Right lobe of liver (tissue), 6 donors: ENCODE measurements at regions not wholly inside any gene's neighbourhood (a gene's known extent, or its start where the extent isn't known, plus 50 kb on each side); places are given as distances from the start of the nearest gene placed in this dataset.

Source experiments
- ATAC-seq, 4 donors: fragments of 200-7000 bp; cut with Tn5 transposase; one replicate each; pipeline ENCODE4 v1.9.1; 2020; ENCODE audit warnings: mild to moderate bottlenecking in 4 of 4, moderate library complexity in 4 of 4
- DNase-seq, 3 donors: peaks; one replicate each; pipeline ENCODE4 v3.0.0-alpha.2; 2020
- H3K27ac ChIP-seq, 3 donors: fragments of 200-600 bp; one replicate each; pipeline ENCODE4 v1.8.0; 2022
- H3K27me3 ChIP-seq, 2 donors: fragments of 200-600 bp; one replicate each; pipeline ENCODE4 v1.8.0; 2022
- H3K36me3 ChIP-seq, 4 donors: fragments of 200-600 bp; sonication (generic) in 1 of 4; one replicate each; pipeline versions ENCODE4 v1.5.1 to v1.8.0; 2017 to 2022; ENCODE audit warnings: control low read depth in 1 of 4
- H3K4me1 ChIP-seq, 4 donors: fragments of 200-600 bp; sonication (generic) in 1 of 4; one replicate each; pipeline versions ENCODE4 v1.5.1 to v1.8.0; 2017 to 2022; ENCODE audit warnings: control low read depth in 1 of 4
- H3K4me3 ChIP-seq, 3 donors: fragments of 200-600 bp; one replicate each; pipeline ENCODE4 v1.8.0; 2022
- H3K9me3 ChIP-seq, 4 donors: fragments of 200-600 bp; sonication (generic) in 1 of 4; one replicate each; pipeline versions ENCODE4 v1.5.1 to v1.8.0; 2017 to 2022; ENCODE audit warnings: control low read depth in 1 of 4
- CTCF ChIP-seq, 4 donors: fragments of 200-600 bp in 3 of 4; fragments of 450-650 bp in 1 of 4; IDR thresholded peaks; one replicate each; pipeline versions ENCODE4 v1.5.1 to v1.8.0; 2016 to 2022; ENCODE audit warnings: antibody characterized with exemption in 4 of 4, mild to moderate bottlenecking in 2 of 4
- POLR2A ChIP-seq: fragments of 450-650 bp; IDR thresholded peaks from one replicate; pipeline ENCODE4 v1.6.1; 2017; ENCODE audit warnings: antibody characterized with exemption, mild to moderate bottlenecking
- WGBS: methylation state at CpG from one replicate; pipeline ENCODE4 v1.1.6; 2018; ENCODE audit warnings: low coverage, low lambda C conversion rate; ENCODE audit not compliant: insufficient coverage; ENCODE audit errors: missing lambda C conversion rate; 5-methylcytosine and 5-hydroxymethylcytosine counted together
- intact Hi-C, 2 donors: fragments of 100-400 bp; cut with DNase I; formaldehyde crosslinking; loops; one replicate each; pipeline versions ENCODE4 v1.11.2 to v1.14.1; 2022
- donor health status: DM: no; HTN: yes; CAD: no.
- donor health status: DM: no; HTN: no; CAD: no.
- donor health status: DM: no; HTN: no; CAD: no.
- donor health status: DM: no; HTN: yes; CAD: no.
- donor health status: DM: no; HTN: yes; CAD: no.

GRCh38 chr6:167654389-167654788 lies 172.3 kb upstream of the AFDN start:
- ATAC-seq (no peak), DNase-seq (no peak)
- H3K36me3 ChIP-seq, result no peaks in the 10 kb centered on the region

GRCh38 chr6:167655174-167655821 lies 171.4 kb upstream of the AFDN start:
- intact Hi-C loops, result no loop called here
- no peaks in the 10 kb centered on the region for H3K4me1 ChIP-seq
- no peaks in the 10 kb centered on the region for H3K9me3 ChIP-seq
- WGBS, result 69% methylated on average over 4 of the region's 4 CpGs
- H3K27ac ChIP-seq, result no peak overlapping the region
- no peaks in the 10 kb centered on the region for H3K27me3 ChIP-seq
- TF ChIP-seq CTCF (IDR thresholded peaks at IDR 0.05), result no peak
- TF ChIP-seq POLR2A, result no peak
- no peak overlapping the region for H3K4me3 ChIP-seq
- H3K36me3 ChIP-seq, result no peaks in the 10 kb centered on the region
- DNase-seq, result no peak
- no peak for ATAC-seq

More at GRCh38 chr6:167654389-167654788, 172.3 kb upstream of the AFDN start:
- Histone ChIP-seq H3K4me3 (no peak overlapping the region), H3K27me3 (no peaks in the 10 kb centered on the region), H3K9me3 (no peaks in the 10 kb centered on the region), H3K27ac (no peak overlapping the region), H3K4me1 (no peaks in the 10 kb centered on the region)
- WGBS, result 92% methylated on average over 4 of the region's 4 CpGs
- intact Hi-C loops, result no loop called here
- TF ChIP-seq CTCF (IDR thresholded peaks at IDR 0.05) (no peak), POLR2A (no peak)

GRCh38 chr6:167658106-167658505 lies 168.6 kb upstream of the AFDN start:
- intact Hi-C loops, result no loop called here
- ATAC-seq (no peak), DNase-seq (no peak)
- Histone ChIP-seq H3K4me3 (no peak overlapping the region), H3K4me1 (peaks cover 0 to 21% (median 7%) of the 10 kb centered on the region in 4 donors), H3K27ac (no peak overlapping the region), H3K36me3 (no peaks in the 10 kb centered on the region), H3K27me3 (no peaks in the 10 kb centered on the region), H3K9me3 (no peaks in the 10 kb centered on the region)
- 94% methylated on average over 5 of the region's 5 CpGs for WGBS
- TF ChIP-seq POLR2A (no peak), CTCF (IDR thresholded peaks at IDR 0.05) (no peak)

- Histone ChIP-seq H3K4me3 (no peak overlapping the region), H3K4me1 (peaks cover 0 to 21% (median 7%) of the 10 kb centered on the region in 4 donors), H3K27me3 (no peaks in the 10 kb centered on the region), H3K36me3 (no peaks in the 10 kb centered on the region), H3K27ac (no peak overlapping the region), H3K9me3 (no peaks in the 10 kb centered on the region)
- ATAC-seq, result no peak
- no peak for DNase-seq
- no CpG with 5 or more reads among the region's 4 CpGs for whole genome bisulfite sequencing
- TF ChIP-seq CTCF (IDR thresholded peaks at IDR 0.05) (no peak), POLR2A (no peak)
- intact Hi-C loops, result no loop called here
These were observed 167.7 kb upstream of the AFDN start for GRCh38 chr6:167659046-167659445.
